Astrocyte (in vitro differentiated cells and primary cell): ENCODE measurements at regions not wholly inside any gene's neighbourhood (a gene's known extent, or its start where the extent isn't known, plus 50 kb on each side); places are given as distances from the start of the nearest gene placed in this dataset.

Experiments
- DNase-seq: peaks from one replicate; pipeline ENCODE4 v3.0.0-alpha.2; 2010; ENCODE audit warnings: low read depth
- FAIRE-seq: peaks from 2 replicates; lab custom pipeline; 2011; peaks lifted over from hg19 to GRCh38; lab: Jason Lieb, UNC
- H2AFZ ChIP-seq: 2 replicates; pipeline ENCODE4 v1.6.0; 2012; ENCODE audit warnings: low read depth, low read length, inconsistent platforms
- H3K27ac ChIP-seq: 2 replicates; pipeline ENCODE4 v1.5.1; 2011; ENCODE audit warnings: low read depth, low read length, inconsistent platforms
- H3K27me3 ChIP-seq: 2 replicates; pipeline ENCODE4 v1.6.0; 2011; ENCODE audit warnings: low read length, inconsistent platforms; ENCODE audit not compliant: insufficient read depth
- H3K36me3 ChIP-seq: 2 replicates; pipeline ENCODE4 v1.5.1; 2011; ENCODE audit warnings: low read length, inconsistent platforms; ENCODE audit not compliant: insufficient read depth
- H3K4me1 ChIP-seq: 2 replicates; pipeline ENCODE4 v1.5.1; 2011; ENCODE audit warnings: low read length, inconsistent platforms; ENCODE audit not compliant: insufficient read depth
- H3K4me2 ChIP-seq: 2 replicates; pipeline ENCODE4 v1.6.0; 2012; ENCODE audit warnings: low read length, inconsistent platforms
- H3K4me3 ChIP-seq: 2 replicates; pipeline ENCODE4 v1.5.1; 2011; ENCODE audit warnings: low read depth, mild to moderate bottlenecking, low read length, inconsistent platforms; ENCODE audit not compliant: insufficient read depth
- H3K79me2 ChIP-seq: 2 replicates; pipeline ENCODE4 v1.6.0; 2012; ENCODE audit warnings: mild to moderate bottlenecking, low read length, inconsistent platforms; ENCODE audit not compliant: insufficient read depth
- H3K9ac ChIP-seq: 2 replicates; pipeline ENCODE4 v1.6.0; 2012; ENCODE audit warnings: mild to moderate bottlenecking, low read length, inconsistent platforms
- H3K9me3 ChIP-seq: 2 replicates; pipeline ENCODE4 v1.5.1; 2012; ENCODE audit warnings: low read depth, mild to moderate bottlenecking, low read length, inconsistent platforms; ENCODE audit not compliant: insufficient read depth
- H4K20me1 ChIP-seq: 2 replicates; pipeline ENCODE4 v1.6.0; 2012; ENCODE audit warnings: low read length, inconsistent platforms; ENCODE audit not compliant: insufficient read depth
- H3K27ac Mint-ChIP-seq: one replicate; pipeline ENCODE4 v1.8.0; 2021; ENCODE audit warnings: mild to moderate bottlenecking, mixed read lengths; ENCODE audit not compliant: unreplicated experiment
- H3K27me3 Mint-ChIP-seq: one replicate; pipeline ENCODE4 v1.8.0; 2021; ENCODE audit warnings: low read depth, mixed read lengths; ENCODE audit not compliant: unreplicated experiment
- H3K36me3 Mint-ChIP-seq: one replicate; pipeline ENCODE4 v1.8.0; 2021; ENCODE audit warnings: low read depth, mixed read lengths; ENCODE audit not compliant: unreplicated experiment
- H3K4me1 Mint-ChIP-seq: one replicate; pipeline ENCODE4 v1.8.0; 2021; ENCODE audit warnings: low read depth, mixed read lengths; ENCODE audit not compliant: unreplicated experiment
- H3K4me3 Mint-ChIP-seq: one replicate; pipeline ENCODE4 v1.8.0; 2021; ENCODE audit warnings: mild to moderate bottlenecking, moderate library complexity, mixed read lengths; ENCODE audit not compliant: unreplicated experiment
- H3K9me3 Mint-ChIP-seq: one replicate; pipeline ENCODE4 v1.8.0; 2021; ENCODE audit warnings: mild to moderate bottlenecking, mixed read lengths; ENCODE audit not compliant: unreplicated experiment
- EZH2 ChIP-seq: IDR thresholded peaks from 2 replicates; pipeline ENCODE4 v1.6.1; 2012; ENCODE audit warnings: mild to moderate bottlenecking, low read length, inconsistent platforms; ENCODE audit not compliant: insufficient read depth
- TF ChIP-seq, protein P1 (sequence below): IDR thresholded peaks from 2 replicates; pipeline ENCODE4 v1.5.1; 2011; ENCODE audit warnings: low read depth, mild to moderate bottlenecking, inconsistent platforms, low read length, moderate library complexity; ENCODE audit not compliant: insufficient read depth

DNA sequence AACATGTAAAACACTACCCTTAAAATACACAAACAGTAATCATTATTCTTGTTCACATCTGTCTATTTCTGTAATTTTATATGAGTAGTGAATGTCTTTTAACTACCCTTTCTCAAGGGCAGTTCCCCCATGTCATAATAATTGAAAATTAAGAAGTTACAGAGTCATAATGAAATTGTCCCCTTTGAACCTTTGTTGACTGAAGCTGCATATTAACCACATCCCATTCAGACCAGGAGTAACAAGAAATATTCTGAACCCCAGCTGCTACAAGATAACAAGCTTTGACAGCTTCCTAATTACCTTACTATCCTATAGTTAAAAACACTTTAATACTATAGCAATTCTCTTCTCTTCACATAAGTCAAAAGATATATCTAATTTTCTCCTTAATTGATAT lies 635.9 kb upstream of the SUCLG2 start:
- Histone ChIP-seq H3K79me2 (no peaks in the 10 kb centered on the region), H2AFZ (no peak overlapping the region), H3K27ac (no peak overlapping the region), H3K9ac (no peak overlapping the region), H3K4me1 (no peaks in the 10 kb centered on the region), H3K27me3 (no peaks in the 10 kb centered on the region), H3K9me3 (no peaks in the 10 kb centered on the region), H3K36me3 (no peaks in the 10 kb centered on the region), H4K20me1 (no peaks in the 10 kb centered on the region), H3K4me2 (no peak overlapping the region), H3K4me3 (no peak overlapping the region)
- Mint-ChIP-seq H3K4me1 (no peaks in the 10 kb centered on the region), H3K27me3 (no peaks in the 10 kb centered on the region), H3K9me3 (no peaks in the 10 kb centered on the region), H3K27ac (no peak overlapping the region), H3K4me3 (no peak overlapping the region), H3K36me3 (no peaks in the 10 kb centered on the region)
- no peak for TF ChIP-seq EZH2
- TF ChIP-seq, protein P1, sequence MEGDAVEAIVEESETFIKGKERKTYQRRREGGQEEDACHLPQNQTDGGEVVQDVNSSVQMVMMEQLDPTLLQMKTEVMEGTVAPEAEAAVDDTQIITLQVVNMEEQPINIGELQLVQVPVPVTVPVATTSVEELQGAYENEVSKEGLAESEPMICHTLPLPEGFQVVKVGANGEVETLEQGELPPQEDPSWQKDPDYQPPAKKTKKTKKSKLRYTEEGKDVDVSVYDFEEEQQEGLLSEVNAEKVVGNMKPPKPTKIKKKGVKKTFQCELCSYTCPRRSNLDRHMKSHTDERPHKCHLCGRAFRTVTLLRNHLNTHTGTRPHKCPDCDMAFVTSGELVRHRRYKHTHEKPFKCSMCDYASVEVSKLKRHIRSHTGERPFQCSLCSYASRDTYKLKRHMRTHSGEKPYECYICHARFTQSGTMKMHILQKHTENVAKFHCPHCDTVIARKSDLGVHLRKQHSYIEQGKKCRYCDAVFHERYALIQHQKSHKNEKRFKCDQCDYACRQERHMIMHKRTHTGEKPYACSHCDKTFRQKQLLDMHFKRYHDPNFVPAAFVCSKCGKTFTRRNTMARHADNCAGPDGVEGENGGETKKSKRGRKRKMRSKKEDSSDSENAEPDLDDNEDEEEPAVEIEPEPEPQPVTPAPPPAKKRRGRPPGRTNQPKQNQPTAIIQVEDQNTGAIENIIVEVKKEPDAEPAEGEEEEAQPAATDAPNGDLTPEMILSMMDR, result no peak
- no peak for DNase-seq
- FAIRE-seq, result no peak

DNA sequence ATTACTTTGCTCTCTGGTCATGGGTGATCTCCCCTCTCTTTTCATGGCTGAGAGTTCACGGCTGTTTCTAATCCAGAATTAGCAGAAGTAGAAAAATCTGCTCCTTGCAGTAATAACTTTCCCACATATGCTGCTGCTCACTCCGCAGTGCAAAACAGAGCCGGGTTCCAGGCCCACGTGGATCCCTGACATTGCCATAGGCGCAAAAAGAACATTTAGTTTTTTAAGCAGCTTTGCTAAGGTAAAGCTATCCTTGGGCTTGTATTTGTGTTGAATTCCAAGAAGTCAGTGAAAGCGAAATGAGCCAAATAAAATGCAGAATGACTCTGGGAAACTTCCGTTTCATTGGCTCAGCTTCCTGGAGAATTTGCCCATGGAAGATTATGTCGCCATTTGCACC lies 633.7 kb upstream of the SUCLG2 start:
- Histone ChIP-seq H4K20me1 (no peaks in the 10 kb centered on the region), H3K9me3 (no peaks in the 10 kb centered on the region), H3K4me1 (no peaks in the 10 kb centered on the region), H3K27ac (no peak overlapping the region), H2AFZ (no peak overlapping the region), H3K4me2 (no peak overlapping the region), H3K9ac (no peak overlapping the region), H3K36me3 (no peaks in the 10 kb centered on the region), H3K4me3 (no peak overlapping the region), H3K27me3 (no peaks in the 10 kb centered on the region), H3K79me2 (no peaks in the 10 kb centered on the region)
- no peaks in the 10 kb centered on the region for H3K9me3 Mint-ChIP-seq
- H3K27me3 Mint-ChIP-seq, result no peaks in the 10 kb centered on the region
- TF ChIP-seq, protein P1, result no peak
- TF ChIP-seq EZH2, result no peak
- H3K4me1 Mint-ChIP-seq, result no peaks in the 10 kb centered on the region
- FAIRE-seq (no peak), DNase-seq (no peak)
- H3K4me3 Mint-ChIP-seq, result no peak overlapping the region
- no peaks in the 10 kb centered on the region for H3K36me3 Mint-ChIP-seq
- no peak overlapping the region for H3K27ac Mint-ChIP-seq

DNA sequence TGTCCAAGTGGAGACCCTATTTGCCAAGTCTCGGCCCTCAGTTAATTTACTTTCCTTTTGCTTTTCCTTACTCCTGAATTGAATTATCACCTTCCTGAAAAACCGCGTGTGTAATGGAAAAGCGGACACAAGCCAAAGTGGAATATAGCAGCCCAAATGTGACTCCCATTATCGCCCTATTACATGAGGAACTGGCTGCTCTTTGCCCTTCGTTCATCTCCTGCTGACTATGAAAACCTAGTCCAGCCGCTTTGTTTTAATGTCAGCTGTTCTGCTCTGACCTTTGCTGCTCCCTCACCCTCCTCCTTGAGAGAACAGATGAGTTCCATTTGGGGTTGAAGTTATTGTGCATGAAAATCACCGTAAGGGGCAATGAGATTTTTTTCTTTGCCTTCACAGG lies 632.7 kb upstream of the SUCLG2 start:
- no peaks in the 10 kb centered on the region for H3K9me3 ChIP-seq
- no peaks in the 10 kb centered on the region for H3K36me3 ChIP-seq
- FAIRE-seq (no peak), DNase-seq (no peak)
- H3K4me2 ChIP-seq, result no peak overlapping the region
- TF ChIP-seq, protein P1, result no peak
- no peak for TF ChIP-seq EZH2
- H3K4me3 ChIP-seq, result no peak overlapping the region
- H3K9me3 Mint-ChIP-seq, result no peaks in the 10 kb centered on the region
- H3K27ac ChIP-seq, result no peak overlapping the region
- H3K4me3 Mint-ChIP-seq, result no peak overlapping the region
- H3K27me3 Mint-ChIP-seq, result no peaks in the 10 kb centered on the region
- no peak overlapping the region for H3K9ac ChIP-seq
- H3K27me3 ChIP-seq, result no peaks in the 10 kb centered on the region
- H3K4me1 Mint-ChIP-seq, result no peaks in the 10 kb centered on the region
- H2AFZ ChIP-seq, result no peak overlapping the region
- H3K36me3 Mint-ChIP-seq, result no peaks in the 10 kb centered on the region
- H3K27ac Mint-ChIP-seq, result no peak overlapping the region
- H4K20me1 ChIP-seq, result no peaks in the 10 kb centered on the region
- no peaks in the 10 kb centered on the region for H3K79me2 ChIP-seq
- H3K4me1 ChIP-seq, result no peaks in the 10 kb centered on the region
